ENCODE measurements at regions not wholly inside any gene's neighbourhood (a gene's known extent, or its start where the extent isn't known, plus 50 kb on each side); places are given as distances from the start of the nearest gene placed in this dataset.
A peak's percentile ranks its signal among the peaks of the same experiment; 100 is the strongest.

GRCh38 chr1:67991546-67991945 lies 58.9 kb downstream of the DIRAS3 start:
- 99% methylated on average over 5 of the region's 5 CpGs for WGBS (ENCODE audit: low lambda C conversion rate, missing lambda C conversion rate)
- Histone ChIP-seq H3K27me3 (no peaks in the 10 kb centered on the region), H2AFZ (no peak overlapping the region), H3K36me3 (replicated peaks; ENCODE audit: insufficient read depth, low read depth) (no peaks in the 10 kb centered on the region), H3K27ac (no peak overlapping the region), H3K4me1 (ENCODE audit: insufficient read depth) (peaks cover 5% of the 10 kb centered on the region), H3K79me2 (no peaks in the 10 kb centered on the region), H3K9me3 (ENCODE audit: low read depth) (peaks cover 10% of the 10 kb centered on the region), H3K9me2 (replicated peaks; ENCODE audit: insufficient read depth) (no peaks in the 10 kb centered on the region), H3K4me2 (no peak overlapping the region), H3K4me3 (no peak overlapping the region), H4K20me1 (ENCODE audit: insufficient read depth, poor library complexity, severe bottlenecking) (no peaks in the 10 kb centered on the region)
- TF ChIP-seq EZH2 (IDR thresholded peaks at IDR 0.05; ENCODE audit: borderline replicate concordance): no peak
- no peak for TF ChIP-seq EZH2phosphoT487 (IDR thresholded peaks at IDR 0.05; ENCODE audit: low read depth, severe bottlenecking, unreplicated experiment)
- TF ChIP-seq CTCF (IDR thresholded peaks at IDR 0.05; ENCODE audit: poor library complexity): no peak
- DNase-seq (ENCODE audit: low spot score): no peak

- H3K27me3 ChIP-seq: no peaks in the 10 kb centered on the region
- H2AFZ ChIP-seq: no peak overlapping the region
- H3K27ac ChIP-seq: no peak overlapping the region
- no peaks in the 10 kb centered on the region for H4K20me1 ChIP-seq (ENCODE audit: insufficient read depth, poor library complexity, severe bottlenecking)
- TF ChIP-seq EZH2phosphoT487 (IDR thresholded peaks at IDR 0.05; ENCODE audit: low read depth, severe bottlenecking, unreplicated experiment): no peak
- TF ChIP-seq CTCF (IDR thresholded peaks at IDR 0.05; ENCODE audit: poor library complexity): no peak
- no peak for TF ChIP-seq EZH2 (IDR thresholded peaks at IDR 0.05; ENCODE audit: borderline replicate concordance)
- no peaks in the 10 kb centered on the region for H3K79me2 ChIP-seq
- H3K4me2 ChIP-seq: no peak overlapping the region
- H3K36me3 ChIP-seq (replicated peaks; ENCODE audit: insufficient read depth, low read depth): no peaks in the 10 kb centered on the region
- H3K9me2 ChIP-seq (replicated peaks; ENCODE audit: insufficient read depth): no peaks in the 10 kb centered on the region
- 86% methylated on average over 5 of the region's 5 CpGs for WGBS (ENCODE audit: low lambda C conversion rate, missing lambda C conversion rate)
- no peaks in the 10 kb centered on the region for H3K9me3 ChIP-seq (ENCODE audit: low read depth)
- DNase-seq (ENCODE audit: low spot score): no peak
- H3K4me1 ChIP-seq (ENCODE audit: insufficient read depth): peaks cover 5% of the 10 kb centered on the region
- no peak overlapping the region for H3K4me3 ChIP-seq
Observed at GRCh38 chr1:67988066-67988465, 62.4 kb downstream of the DIRAS3 start.

GRCh38 chr1:67987046-67987799 lies 63.2 kb downstream of the DIRAS3 start:
- Histone ChIP-seq H3K9me3 (ENCODE audit: low read depth) (no peaks in the 10 kb centered on the region), H3K4me3 (no peak overlapping the region), H3K27me3 (no peaks in the 10 kb centered on the region), H3K27ac (no peak overlapping the region), H3K4me2 (no peak overlapping the region), H3K36me3 (replicated peaks; ENCODE audit: insufficient read depth, low read depth) (no peaks in the 10 kb centered on the region), H3K79me2 (no peaks in the 10 kb centered on the region), H3K4me1 (ENCODE audit: insufficient read depth) (peaks cover 5% of the 10 kb centered on the region), H4K20me1 (ENCODE audit: insufficient read depth, poor library complexity, severe bottlenecking) (no peaks in the 10 kb centered on the region), H3K9me2 (replicated peaks; ENCODE audit: insufficient read depth) (no peaks in the 10 kb centered on the region), H2AFZ (no peak overlapping the region)
- TF ChIP-seq CTCF (IDR thresholded peaks at IDR 0.05; ENCODE audit: poor library complexity) (no peak), EZH2 (IDR thresholded peaks at IDR 0.05; ENCODE audit: borderline replicate concordance) (no peak), EZH2phosphoT487 (IDR thresholded peaks at IDR 0.05; ENCODE audit: low read depth, severe bottlenecking, unreplicated experiment) (no peak)
- peak; percentile 13 for DNase-seq (ENCODE audit: low spot score)
- 84% methylated on average over 13 of the region's 13 CpGs for WGBS (ENCODE audit: low lambda C conversion rate, missing lambda C conversion rate)
